K562 (cell line): ENCODE measurements at regions not wholly inside any gene's neighbourhood (a gene's known extent, or its start where the extent isn't known, plus 50 kb on each side); places are given as distances from the start of the nearest gene placed in this dataset.
"Not testable (repeated sequence)": the region's sequence is repeated elsewhere in the genome, so short reads cannot be mapped to it uniquely, and the experiment has no call there.

Experiments
- ATAC-seq: fragments of 200-7000 bp; cut with Tn5 transposase; 3 replicates; pipeline ENCODE4 v1.9.1; 2020; ENCODE audit warnings: moderate library complexity
- BruUV-seq: library from RNA; stranded (reverse); fragments of 400-500 nt; replicated peaks from 2 replicates; lab custom pipeline; 2021; lab: Mats Ljungman, UMichigan
- CTCF ChIA-PET: fragments of 300-600 bp; formaldehyde crosslinking; extraction: SDS; loops from one replicate; lab custom pipeline; 2021; ENCODE audit warnings: low intra/inter-chr PET ratio; lab: Yijun Ruan, JAX
- POLR2A ChIA-PET: fragments of 300-600, 350-650 bp; sonication (Branson Sonifier 250); formaldehyde crosslinking; extraction: SDS; loops from one replicate; lab custom pipeline; 2021; ENCODE audit warnings: antibody characterized with exemption, inconsistent platforms; lab: Yijun Ruan, JAX
- DNase-seq, 4 experiments: peaks; one replicate each; pipeline versions ENCODE4 v3.0.0 to v3.0.0-alpha.2; 2011 to 2018; ENCODE audit warnings: low spot score in 3 of 4, mixed read lengths in 3 of 4; ENCODE audit errors: extremely low read depth in 1 of 4
- FAIRE-seq: peaks from 2 replicates; lab custom pipeline; 2011; peaks lifted over from hg19 to GRCh38; lab: Jason Lieb, UNC
- H2AFZ ChIP-seq: 2 replicates; pipeline ENCODE4 v1.6.0; 2011; ENCODE audit warnings: low read depth, low read length, control low read depth, inconsistent platforms
- H3K27ac ChIP-seq: fragments of 200-600 bp; 3 replicates; pipeline ENCODE4 v1.8.0; 2011; ENCODE audit warnings: low read depth, mild to moderate bottlenecking, control low read depth, inconsistent platforms, low read length, moderate library complexity, mixed read lengths; ENCODE audit errors: extremely low read depth
- H3K27me3 ChIP-seq, 2 experiments: fragments of 300-600 bp in 1 of 2; 2 replicates in 1 of 2; 3 replicates in 1 of 2; pipeline versions ENCODE4 v1.6.0 to v1.8.0; 2011; ENCODE audit warnings: inconsistent platforms in 2 of 2, low read length in 2 of 2, mild to moderate bottlenecking in 1 of 2, mixed read lengths in 1 of 2, moderate library complexity in 1 of 2; ENCODE audit not compliant: control insufficient read depth in 2 of 2, insufficient read depth in 2 of 2
- H3K36me3 ChIP-seq: fragments of 300-600 bp; 3 replicates; pipeline ENCODE4 v1.8.0; 2011; ENCODE audit warnings: mild to moderate bottlenecking, low read length, inconsistent platforms; ENCODE audit not compliant: control insufficient read depth, insufficient read depth
- H3K4me1 ChIP-seq, 2 experiments: fragments of 200-600 bp in 1 of 2; replicated peaks in 1 of 2; 2 replicates in 1 of 2; 3 replicates in 1 of 2; pipeline versions ENCODE4 v1.5.1 to v1.8.0; 2011; ENCODE audit warnings: inconsistent platforms in 2 of 2, low read length in 2 of 2, mild to moderate bottlenecking in 1 of 2, mixed read lengths in 1 of 2, moderate library complexity in 1 of 2; ENCODE audit not compliant: control insufficient read depth in 2 of 2, insufficient read depth in 2 of 2
- H3K4me2 ChIP-seq: 2 replicates; pipeline ENCODE4 v1.6.1; 2011; ENCODE audit warnings: low read length, control low read depth, inconsistent platforms, mixed read lengths; ENCODE audit not compliant: insufficient read depth
- H3K4me3 ChIP-seq: fragments of 200-600 bp; sonication (generic), shearing (Covaris generic); 2 replicates; pipeline ENCODE4 v1.5.1; 2016; ENCODE audit warnings: control low read depth, inconsistent platforms
- H3K79me2 ChIP-seq: fragments of 200-600 bp; 3 replicates; pipeline ENCODE4 v1.8.0; 2011; ENCODE audit warnings: low read length, inconsistent platforms; ENCODE audit not compliant: control insufficient read depth, insufficient read depth
- H3K9ac ChIP-seq, 2 experiments: 2 replicates each; pipeline versions ENCODE4 v1.6.0 to v1.6.1; 2011; ENCODE audit warnings: low read depth in 2 of 2, low read length in 2 of 2, control low read depth in 1 of 2, inconsistent platforms in 1 of 2, mild to moderate bottlenecking in 1 of 2, mixed read lengths in 1 of 2; ENCODE audit not compliant: insufficient read depth in 1 of 2
- H3K9me1 ChIP-seq: one replicate; pipeline ENCODE4 v1.6.0; 2011; ENCODE audit warnings: inconsistent platforms, mild to moderate bottlenecking, low read length, moderate library complexity; ENCODE audit not compliant: control insufficient read depth, insufficient read depth
- H3K9me3 ChIP-seq: replicated peaks from 2 replicates; pipeline ENCODE4 v1.5.1; 2011; ENCODE audit warnings: low read depth, low read length, inconsistent platforms; ENCODE audit not compliant: control insufficient read depth, insufficient read depth
- H4K20me1 ChIP-seq: replicated peaks from 2 replicates; pipeline ENCODE4 v1.6.1; 2011; ENCODE audit warnings: low read length, inconsistent platforms, mixed read lengths; ENCODE audit not compliant: control insufficient read depth, insufficient read depth
- WGBS: fragments of 100-300 bp; shearing (Covaris generic); methylation state at CpG from one replicate; pipeline ENCODE4 v1.1.6; 2016; ENCODE audit warnings: low coverage, mixed read lengths; ENCODE audit not compliant: insufficient coverage; ENCODE audit errors: missing lambda C conversion rate; 5-methylcytosine and 5-hydroxymethylcytosine counted together
- in situ Hi-C: fragments of 300-500 bp; cut with MboI; formaldehyde crosslinking; loops from 4 replicates; pipeline ENCODE4 v1.15.0; 2018; ENCODE audit warnings: inconsistent platforms, mixed read lengths
- intact Hi-C: fragments of 100-400 bp; cut with micrococcal nuclease; formaldehyde crosslinking; loops from 2 replicates; pipeline ENCODE4 v1.14.2; 2022

DNA sequence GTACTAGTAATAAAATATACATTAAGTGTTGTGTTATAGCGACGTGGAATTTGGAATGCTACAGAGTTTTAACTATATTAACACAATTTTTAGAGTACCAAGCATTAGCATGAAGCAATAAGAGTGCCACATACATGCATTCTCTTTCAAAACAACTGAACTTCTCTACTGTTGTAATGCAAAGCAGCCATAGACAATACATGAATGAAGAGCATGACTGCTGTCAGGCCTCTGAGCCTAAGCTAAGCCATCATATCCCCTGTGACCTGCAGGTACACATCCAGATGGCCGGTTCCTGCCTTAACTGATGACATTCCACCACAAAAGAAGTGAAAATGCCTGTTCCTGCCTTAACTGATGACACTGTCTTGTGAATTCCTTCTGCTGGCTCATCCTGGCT lies 216.2 kb upstream of the ANXA10 start:
- H3K9me1 ChIP-seq, H3K9me3 ChIP-seq, H3K9ac ChIP-seq, H3K36me3 ChIP-seq, intact Hi-C loops, H3K4me1 ChIP-seq, H3K27ac ChIP-seq, H4K20me1 ChIP-seq, BruUV-seq, FAIRE-seq, H3K79me2 ChIP-seq, H3K27me3 ChIP-seq, DNase-seq, POLR2A ChIA-PET, CTCF ChIA-PET, H3K4me3 ChIP-seq, ATAC-seq, in situ Hi-C loops, H3K4me2 ChIP-seq, H2AFZ ChIP-seq: not testable (repeated sequence)
- 0% methylated on average over 2 of the region's 3 CpGs for WGBS

DNA sequence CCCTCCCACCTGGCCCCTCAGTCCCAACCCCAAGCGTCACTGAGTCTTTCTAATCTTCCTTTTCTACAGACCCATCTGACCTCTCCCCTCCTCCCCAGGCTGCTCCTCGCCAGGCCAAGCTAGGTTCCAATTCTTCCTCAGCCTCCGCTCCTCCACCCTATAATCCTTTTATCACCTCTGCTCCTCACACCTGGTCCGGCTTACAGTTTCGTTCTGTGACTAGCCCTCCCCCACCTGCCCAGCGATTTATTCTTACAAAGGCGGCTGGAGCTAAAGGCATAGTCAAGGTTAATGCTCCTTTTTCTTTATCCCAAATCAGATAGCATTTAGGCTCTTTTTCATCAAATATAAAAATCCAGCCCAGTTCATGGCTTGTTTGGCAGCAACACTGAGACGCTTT lies 214.5 kb upstream of the ANXA10 start:
- H3K27ac ChIP-seq, BruUV-seq, ATAC-seq, H3K36me3 ChIP-seq, H3K4me1 ChIP-seq, H3K4me2 ChIP-seq, intact Hi-C loops, CTCF ChIA-PET, H3K9me3 ChIP-seq, H3K79me2 ChIP-seq, FAIRE-seq, H3K27me3 ChIP-seq, POLR2A ChIA-PET, in situ Hi-C loops, H3K9me1 ChIP-seq, H2AFZ ChIP-seq, DNase-seq, H4K20me1 ChIP-seq, H3K4me3 ChIP-seq, H3K9ac ChIP-seq: not testable (repeated sequence)
- 0% methylated on average over 6 of the region's 8 CpGs for WGBS
